Globus pallidus (tissue), 1 donor: ENCODE measurements at regions not wholly inside any gene's neighbourhood (a gene's known extent, or its start where the extent isn't known, plus 50 kb on each side); places are given as distances from the start of the nearest gene placed in this dataset.

Source experiments
- DNase-seq: peaks from one replicate; pipeline ENCODE4 v3.0.0-alpha.2; 2015; ENCODE audit warnings: low spot score

DNA sequence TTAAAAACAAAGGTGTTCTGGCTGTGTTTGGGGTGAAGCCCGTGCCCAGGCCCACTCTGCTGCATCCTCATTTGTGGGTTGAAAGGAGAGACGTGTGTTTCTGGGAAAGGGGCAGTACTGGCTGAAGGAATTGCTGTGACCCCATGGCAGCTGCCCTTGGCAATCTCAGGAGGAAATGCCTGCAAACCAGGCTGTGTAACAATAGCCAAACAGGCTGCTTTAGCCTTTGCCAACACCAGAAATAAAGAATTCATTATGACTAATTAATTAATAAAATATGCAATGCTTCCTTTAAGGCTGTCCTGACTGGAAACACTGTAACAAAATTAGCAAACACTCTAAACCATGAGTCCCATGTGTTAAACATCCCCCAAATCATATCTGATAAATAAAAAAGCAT is 53.0 kb upstream of the KRR1 start:
- DNase-seq: no peak

DNA sequence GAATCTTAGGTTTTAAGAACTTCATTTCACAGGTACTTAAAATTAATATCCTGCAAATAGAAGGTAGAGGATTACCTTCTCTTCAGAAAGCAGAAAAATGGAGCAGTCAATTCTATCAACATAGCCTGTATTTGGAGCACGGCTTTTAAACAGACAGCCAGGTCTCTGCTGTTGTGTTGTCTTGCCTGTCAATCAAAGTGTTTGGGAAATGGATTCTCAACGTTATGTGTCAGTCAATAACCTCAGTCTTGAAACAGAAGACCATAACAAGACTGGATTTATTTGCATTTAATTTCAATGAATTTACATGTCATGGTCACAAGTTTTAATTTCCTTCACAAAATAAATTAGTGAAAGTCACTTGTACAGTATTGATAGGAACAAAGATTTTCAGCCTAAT is 51.9 kb upstream of the KRR1 start:
- DNase-seq: no peak

DNA sequence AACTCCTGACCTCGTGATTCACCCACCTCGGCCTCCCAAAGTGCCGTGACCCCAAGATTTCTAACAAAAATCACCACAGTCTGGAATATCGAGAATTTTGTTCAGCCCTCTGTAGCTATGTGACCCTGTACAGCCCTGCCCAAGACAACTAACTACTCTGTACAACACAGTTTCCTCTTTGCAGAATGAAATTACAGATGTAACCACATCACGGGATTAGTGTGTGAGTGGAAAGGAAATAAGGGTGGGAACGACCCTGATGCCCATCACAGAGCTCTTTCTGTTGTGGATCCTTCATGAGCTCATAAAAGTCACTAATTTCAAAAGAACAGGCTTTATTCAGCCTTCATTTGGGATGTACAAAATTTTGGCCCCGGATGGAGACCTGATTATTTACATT is 50.5 kb upstream of the KRR1 start:
- no peak for DNase-seq
